CD1c-positive myeloid dendritic cell (primary cell): ENCODE measurements at regions not wholly inside any gene's neighbourhood (a gene's known extent, or its start where the extent isn't known, plus 50 kb on each side); places are given as distances from the start of the nearest gene placed in this dataset.

Experiments used
- DNase-seq: peaks from one replicate; pipeline ENCODE4 v3.0.0-alpha.2; 2016; ENCODE audit errors: extremely low spot score

DNA sequence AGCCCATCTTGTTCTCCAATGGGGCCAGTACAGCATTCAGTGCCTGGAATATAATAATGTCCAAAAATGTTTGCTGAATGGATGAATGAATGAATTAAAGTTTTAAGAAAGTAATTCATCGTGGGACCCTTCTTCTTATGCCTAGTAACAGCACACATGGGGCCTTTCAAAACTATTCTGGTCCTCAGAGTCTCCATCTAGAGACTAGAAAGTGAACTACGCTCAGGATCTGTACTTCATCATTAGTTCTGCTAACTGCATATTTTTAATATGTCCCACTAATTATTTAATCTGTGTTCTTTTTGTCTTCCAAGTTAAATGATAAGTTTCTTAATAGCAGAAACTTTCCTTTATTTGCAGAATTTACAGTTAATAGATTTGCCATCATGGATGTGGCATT lies 172.5 kb downstream of the SMAD2 start:
- DNase-seq, result peak; percentile 5

DNA sequence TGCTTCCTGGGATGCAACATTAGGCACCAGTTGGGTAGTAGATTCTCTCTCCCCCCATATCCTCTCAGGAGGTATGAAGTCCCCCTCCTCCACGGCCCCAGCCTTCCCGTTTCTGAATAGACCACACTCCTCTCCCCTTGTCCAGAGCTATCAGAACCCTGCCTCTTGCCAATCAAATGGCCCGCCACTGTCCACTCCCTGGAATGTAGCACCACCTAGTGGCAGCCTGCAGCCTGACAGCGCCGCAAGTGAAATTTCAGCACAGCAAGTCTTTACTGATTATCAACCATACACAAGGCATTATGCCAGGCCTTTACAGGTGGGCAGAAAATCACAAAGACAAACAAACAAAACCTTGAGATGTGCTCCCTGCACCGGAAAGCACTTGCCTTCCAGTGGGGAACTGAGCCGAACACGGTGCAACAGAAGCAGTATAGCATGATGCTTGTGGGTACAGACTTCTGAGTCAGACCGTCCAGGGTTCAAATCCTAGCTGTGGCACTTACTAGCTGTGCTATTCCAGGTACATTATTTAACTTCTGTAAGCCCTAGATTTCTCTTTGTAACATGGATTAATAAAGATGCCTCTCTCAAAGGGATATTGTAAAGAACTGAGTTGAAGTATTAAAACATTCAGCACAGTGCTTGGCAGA lies 174.0 kb downstream of the SMAD2 start:
- peak; percentile 58 for DNase-seq

- DNase-seq, result no peak
These were observed 175.4 kb downstream of the SMAD2 start for GRCh38 chr18:47755102-47755456.

- peak; percentile 47 for DNase-seq
These were observed 176.0 kb downstream of the SMAD2 start for GRCh38 chr18:47754311-47755101.

- no peak for DNase-seq
These were observed 177.4 kb downstream of the SMAD2 start for GRCh38 chr18:47752796-47753645.

- no peak for DNase-seq
These were observed 179.5 kb downstream of the SMAD2 start for GRCh38 chr18:47750889-47751423.

GRCh38 chr18:47749600-47749973 lies 180.9 kb downstream of the SMAD2 start:
- DNase-seq, result no peak

GRCh38 chr18:47748847-47749599 lies 181.4 kb downstream of the SMAD2 start:
- peak; percentile 94 for DNase-seq

GRCh38 chr18:47748093-47748796 lies 182.2 kb downstream of the SMAD2 start:
- no peak for DNase-seq

GRCh38 chr18:47747260-47747795 lies 183.1 kb downstream of the SMAD2 start:
- DNase-seq, result no peak

- DNase-seq, result no peak
These were observed 183.8 kb downstream of the SMAD2 start for GRCh38 chr18:47746615-47747014.

- no peak for DNase-seq
These were observed 185.2 kb downstream of the SMAD2 start for GRCh38 chr18:47745227-47745626.

- no peak for DNase-seq
These were observed 192.5 kb downstream of the SMAD2 start for GRCh38 chr18:47737956-47738355.

DNA sequence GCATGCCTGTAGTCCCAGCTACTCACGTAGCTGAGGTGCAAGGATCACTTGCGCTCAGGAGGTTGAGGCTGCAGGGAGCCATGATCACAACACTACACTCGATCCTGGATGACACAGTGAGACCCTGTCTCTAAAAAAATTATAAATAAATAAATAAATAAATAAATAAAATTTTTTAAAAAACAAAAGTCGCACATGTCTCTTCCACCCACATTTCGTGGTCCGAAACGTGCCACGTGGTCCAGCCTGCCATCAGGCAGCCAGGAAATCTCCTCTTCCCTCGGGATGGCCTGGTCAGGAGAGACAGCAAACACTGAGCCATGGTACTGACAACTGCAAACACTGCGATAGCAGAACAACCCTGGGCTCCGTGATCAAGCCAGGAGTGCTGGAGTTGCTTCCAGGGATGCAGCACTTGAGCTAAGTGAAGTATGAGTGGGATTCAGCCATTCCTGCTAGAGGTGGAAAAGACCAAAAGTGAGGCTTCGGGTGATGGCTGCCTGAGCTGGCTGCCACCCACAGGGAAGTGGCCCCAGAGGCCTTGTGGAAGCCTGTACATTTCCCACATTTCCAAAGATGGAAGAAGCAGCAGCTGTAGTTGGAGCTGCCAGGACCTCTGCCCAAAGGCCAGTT lies 193.1 kb downstream of the SMAD2 start:
- no peak for DNase-seq

DNA sequence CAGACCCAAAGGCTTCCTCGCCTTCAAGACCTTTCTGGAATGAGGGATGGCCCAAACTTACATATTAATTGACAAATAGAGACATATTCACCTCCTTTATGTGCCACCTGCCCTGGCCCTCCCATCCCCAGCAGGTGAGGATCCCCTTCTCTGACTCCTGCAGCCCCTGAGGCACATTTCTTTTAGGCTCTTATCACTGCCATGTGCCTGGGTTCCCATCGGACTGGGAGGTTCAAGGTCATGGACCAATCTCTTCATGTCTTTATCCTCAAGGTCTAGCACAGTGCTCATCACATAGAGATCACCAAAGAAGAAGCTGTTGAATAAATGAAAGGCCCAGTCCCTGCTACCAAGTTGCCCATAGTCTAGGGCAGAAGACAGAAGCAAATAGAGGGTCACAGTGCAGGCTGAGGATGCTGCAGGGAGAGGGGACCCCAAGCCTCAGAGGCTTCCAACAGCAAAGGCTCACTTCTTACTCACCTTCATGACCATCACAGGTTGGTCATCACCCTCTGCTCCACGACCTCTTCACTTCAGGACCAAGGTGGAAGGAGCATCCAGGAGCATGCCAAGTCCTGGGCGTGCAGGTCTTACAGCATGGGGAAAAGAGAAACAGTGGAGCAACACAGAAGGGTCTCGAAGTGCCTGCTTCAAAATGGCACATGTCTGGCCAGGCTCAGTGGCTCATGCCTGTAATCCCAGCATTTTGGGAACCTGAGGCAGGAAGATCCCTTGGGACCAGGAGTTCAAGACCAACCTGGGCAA lies 193.9 kb downstream of the SMAD2 start:
- DNase-seq, result no peak

- DNase-seq, result no peak
These were observed 195.3 kb downstream of the SMAD2 start for GRCh38 chr18:47735041-47735702.

DNA sequence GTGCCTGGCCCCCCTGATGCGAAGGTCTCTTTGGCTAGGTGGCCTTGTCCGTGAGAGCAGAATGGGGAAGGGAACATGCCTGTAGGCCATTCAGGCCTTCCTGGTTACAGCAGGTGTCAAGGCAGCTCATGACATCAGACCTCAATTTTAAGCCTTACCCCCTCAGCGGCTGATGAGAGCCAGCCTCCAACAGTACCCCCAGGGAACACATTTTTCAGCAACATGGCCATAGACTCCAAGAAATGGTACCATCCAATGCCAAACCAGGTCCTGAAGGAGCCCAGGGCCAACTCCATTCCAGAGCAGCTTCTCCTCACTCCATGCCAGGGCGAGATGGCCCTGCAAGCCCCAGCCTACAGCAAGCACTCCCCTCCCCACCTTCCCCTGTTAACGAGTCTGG lies 199.2 kb downstream of the SMAD2 start:
- DNase-seq, result no peak

GRCh38 chr18:47730795-47731194 lies 199.7 kb downstream of the SMAD2 start:
- DNase-seq, result no peak

DNA sequence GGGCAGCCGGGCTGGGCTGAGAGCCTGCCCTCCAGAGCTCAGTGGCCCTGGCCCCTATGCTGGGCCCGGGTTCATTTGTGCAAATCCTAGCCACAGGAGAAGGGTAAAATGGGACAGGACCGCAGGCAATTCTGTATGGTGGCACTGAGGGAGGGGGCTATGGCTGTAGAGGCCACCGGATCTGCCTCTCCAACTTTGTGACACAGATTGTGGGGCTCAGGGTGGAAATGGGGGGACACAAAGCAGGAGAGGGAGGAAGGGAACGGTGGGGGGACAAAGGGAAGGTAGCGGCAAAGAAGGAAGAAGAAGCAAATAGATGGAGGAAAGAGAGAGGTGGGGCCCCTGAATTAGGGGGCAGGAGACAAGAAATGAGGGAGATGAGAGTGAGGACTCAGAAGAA lies 201.1 kb downstream of the SMAD2 start:
- DNase-seq, result no peak
